CD14-positive monocyte (primary cell): ENCODE measurements at regions not wholly inside any gene's neighbourhood (a gene's known extent, or its start where the extent isn't known, plus 50 kb on each side); places are given as distances from the start of the nearest gene placed in this dataset.

Experiments
- DNase-seq, 3 donors: peaks; one replicate each; pipeline ENCODE4 v3.0.0-alpha.2; 2011 to 2022
- H2AFZ ChIP-seq: 2 replicates; pipeline ENCODE4 v1.6.0; 2012; ENCODE audit warnings: mild to moderate bottlenecking, low read depth, low read length, inconsistent platforms; ENCODE audit not compliant: insufficient read depth, poor library complexity, severe bottlenecking
- H3K27ac ChIP-seq, 2 donors: 1 replicate in 1 of 2; 2 replicates in 1 of 2; pipeline ENCODE4 v1.5.1; 2012 to 2013; ENCODE audit warnings: low read length in 2 of 2, control low read depth in 1 of 2, inconsistent platforms in 1 of 2, low read depth in 1 of 2, mild to moderate bottlenecking in 1 of 2
- H3K27me3 ChIP-seq, 2 donors: one replicate each; pipeline versions ENCODE4 v1.6.0 to v1.6.1; 2011 to 2013; ENCODE audit warnings: low read length in 2 of 2; ENCODE audit not compliant: control insufficient read depth in 2 of 2, insufficient read depth in 2 of 2
- H3K36me3 ChIP-seq, 2 donors: replicated peaks in 1 of 2; 1 replicate in 1 of 2; 2 replicates in 1 of 2; pipeline versions ENCODE4 v1.5.1 to v1.6.1; 2012 to 2013; ENCODE audit warnings: low read length in 2 of 2, control low read depth in 1 of 2, inconsistent platforms in 1 of 2, mild to moderate bottlenecking in 1 of 2; ENCODE audit not compliant: insufficient read depth in 2 of 2, control insufficient read depth in 1 of 2
- H3K4me1 ChIP-seq, 2 donors: 1 replicate in 1 of 2; 2 replicates in 1 of 2; pipeline versions ENCODE4 v1.5.1 to v1.6.1; 2012 to 2013; ENCODE audit warnings: low read length in 2 of 2, control low read depth in 1 of 2, inconsistent platforms in 1 of 2, mild to moderate bottlenecking in 1 of 2, moderate library complexity in 1 of 2; ENCODE audit not compliant: insufficient read depth in 2 of 2, control insufficient read depth in 1 of 2
- H3K4me2 ChIP-seq: replicated peaks from 2 replicates; pipeline ENCODE3; 2012; ENCODE audit warnings: low read length, moderate library complexity, mild to moderate bottlenecking; ENCODE audit not compliant: poor library complexity, severe bottlenecking; ENCODE audit errors: extremely low read depth
- H3K4me3 ChIP-seq, 3 experiments: fragments of 200-600 bp in 1 of 3; sonication (generic) in 1 of 3; replicated peaks in 1 of 3; 1 replicate in 2 of 3; 2 replicates in 1 of 3; pipeline ENCODE4 v1.5.1; 2011 to 2013; ENCODE audit warnings: low read length in 3 of 3, mild to moderate bottlenecking in 3 of 3, control low read depth in 2 of 3, low read depth in 2 of 3, inconsistent platforms in 1 of 3, moderate library complexity in 1 of 3
- H3K79me2 ChIP-seq: 2 replicates; pipeline ENCODE4 v1.6.0; 2012; ENCODE audit warnings: mild to moderate bottlenecking, control low read depth, inconsistent platforms, low read length, moderate library complexity; ENCODE audit not compliant: insufficient read depth
- H3K9ac ChIP-seq: 2 replicates; pipeline ENCODE4 v1.6.0; 2017; ENCODE audit warnings: low read length, mild to moderate bottlenecking; ENCODE audit not compliant: insufficient read depth, poor library complexity, severe bottlenecking
- H3K9me3 ChIP-seq, 2 donors: replicated peaks in 1 of 2; 1 replicate in 1 of 2; 2 replicates in 1 of 2; pipeline versions ENCODE4 v1.5.1 to v1.6.1; 2012 to 2013; ENCODE audit warnings: low read length in 2 of 2, control low read depth in 1 of 2; ENCODE audit not compliant: control insufficient read depth in 1 of 2, insufficient read depth in 1 of 2
- H4K20me1 ChIP-seq: 2 replicates; pipeline ENCODE4 v1.6.0; 2012; ENCODE audit warnings: mild to moderate bottlenecking, low read length, control low read depth, moderate library complexity; ENCODE audit not compliant: insufficient read depth
- H3K27ac Mint-ChIP-seq, 7 donors: one replicate each; pipeline ENCODE4 v1.8.0; 2020; ENCODE audit warnings: mild to moderate bottlenecking in 7 of 7, mixed read lengths in 7 of 7, moderate library complexity in 6 of 7, inconsistent platforms in 2 of 7
- H3K27me3 Mint-ChIP-seq, 3 donors: one replicate each; pipeline ENCODE4 v1.8.0; 2021 to 2022; ENCODE audit warnings: low read depth in 3 of 3, mild to moderate bottlenecking in 3 of 3, mixed read lengths in 3 of 3, moderate library complexity in 3 of 3, inconsistent platforms in 1 of 3
- H3K36me3 Mint-ChIP-seq, 2 donors: one replicate each; pipeline ENCODE4 v1.8.0; 2020; ENCODE audit warnings: mixed read lengths in 2 of 2, inconsistent platforms in 1 of 2, mild to moderate bottlenecking in 1 of 2
- H3K4me1 Mint-ChIP-seq: one replicate; pipeline ENCODE4 v1.8.0; 2020; ENCODE audit warnings: mild to moderate bottlenecking, mixed read lengths
- H3K4me3 Mint-ChIP-seq, 2 donors: one replicate each; pipeline ENCODE4 v1.8.0; 2020; ENCODE audit warnings: mild to moderate bottlenecking in 2 of 2, mixed read lengths in 2 of 2, moderate library complexity in 1 of 2
- H3K9me3 Mint-ChIP-seq, 7 donors: one replicate each; pipeline ENCODE4 v1.8.0; 2020 to 2022; ENCODE audit warnings: mixed read lengths in 7 of 7, mild to moderate bottlenecking in 6 of 7, moderate library complexity in 6 of 7, inconsistent platforms in 2 of 7
- WGBS: methylation state at CpG from one replicate; pipeline ENCODE4 v1.1.5; 2013; ENCODE audit warnings: missing lambda C conversion rate; ENCODE audit not compliant: insufficient coverage; 5-methylcytosine and 5-hydroxymethylcytosine counted together
- intact Hi-C, 2 donors: fragments of 100-400 bp; cut with micrococcal nuclease; formaldehyde crosslinking; loops; one replicate each; pipeline versions ENCODE4 v1.15.0 to v1.15.1; 2023
- TF ChIP-seq, protein P1 (sequence below): fragments of 200-600 bp; IDR thresholded peaks from one replicate; pipeline ENCODE4 v1.8.0; 2022; ENCODE audit warnings: antibody characterized with exemption, mild to moderate bottlenecking

DNA sequence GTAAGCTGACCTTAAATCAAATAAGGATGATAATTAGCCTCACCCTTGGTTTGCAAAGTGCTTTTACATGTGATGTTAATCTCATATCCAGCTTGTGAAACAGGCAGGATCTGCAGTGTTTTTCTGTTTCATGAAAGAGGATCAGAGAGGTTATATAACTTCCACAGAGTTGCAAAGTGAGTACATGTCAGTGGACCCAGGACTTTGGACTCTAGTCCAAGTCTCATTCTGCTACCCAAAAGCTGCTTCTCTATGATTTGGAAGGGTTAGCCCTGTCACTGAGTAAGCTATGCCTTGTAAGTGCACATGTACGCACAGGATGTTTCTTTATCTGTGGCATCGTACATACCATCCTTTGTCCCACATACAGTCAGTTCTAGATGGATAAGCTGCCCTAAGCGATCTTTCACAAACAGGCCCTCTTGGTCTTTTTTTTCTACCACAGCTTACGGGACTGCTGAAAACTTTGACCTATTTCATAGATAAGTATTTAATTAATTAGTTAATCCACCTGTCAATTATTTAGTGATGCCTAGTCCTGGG, 322.9 kb downstream of the TMEM38B start:
- Histone ChIP-seq H3K4me1 (no peaks in the 10 kb centered on the region), H3K27me3 (no peaks in the 10 kb centered on the region), H3K27ac (no peak overlapping the region), H3K4me3 (no peak overlapping the region), H3K4me2 (no peak overlapping the region), H2AFZ (no peak overlapping the region), H3K9ac (no peak overlapping the region), H3K79me2 (no peaks in the 10 kb centered on the region), H3K9me3 (no peaks in the 10 kb centered on the region), H3K36me3 (no peaks in the 10 kb centered on the region), H4K20me1 (no peaks in the 10 kb centered on the region)
- no CpG with 5 or more reads among the region's 4 CpGs for WGBS
- Mint-ChIP-seq H3K9me3 (peaks cover 2 to 5% (median 2%) of the 10 kb centered on the region in 7 donors), H3K27me3 (no peaks in the 10 kb centered on the region), H3K4me3 (no peak overlapping the region), H3K36me3 (no peaks in the 10 kb centered on the region), H3K27ac (no peak overlapping the region), H3K4me1 (no peaks in the 10 kb centered on the region)
- intact Hi-C loops: no loop called here
- TF ChIP-seq, protein P1, sequence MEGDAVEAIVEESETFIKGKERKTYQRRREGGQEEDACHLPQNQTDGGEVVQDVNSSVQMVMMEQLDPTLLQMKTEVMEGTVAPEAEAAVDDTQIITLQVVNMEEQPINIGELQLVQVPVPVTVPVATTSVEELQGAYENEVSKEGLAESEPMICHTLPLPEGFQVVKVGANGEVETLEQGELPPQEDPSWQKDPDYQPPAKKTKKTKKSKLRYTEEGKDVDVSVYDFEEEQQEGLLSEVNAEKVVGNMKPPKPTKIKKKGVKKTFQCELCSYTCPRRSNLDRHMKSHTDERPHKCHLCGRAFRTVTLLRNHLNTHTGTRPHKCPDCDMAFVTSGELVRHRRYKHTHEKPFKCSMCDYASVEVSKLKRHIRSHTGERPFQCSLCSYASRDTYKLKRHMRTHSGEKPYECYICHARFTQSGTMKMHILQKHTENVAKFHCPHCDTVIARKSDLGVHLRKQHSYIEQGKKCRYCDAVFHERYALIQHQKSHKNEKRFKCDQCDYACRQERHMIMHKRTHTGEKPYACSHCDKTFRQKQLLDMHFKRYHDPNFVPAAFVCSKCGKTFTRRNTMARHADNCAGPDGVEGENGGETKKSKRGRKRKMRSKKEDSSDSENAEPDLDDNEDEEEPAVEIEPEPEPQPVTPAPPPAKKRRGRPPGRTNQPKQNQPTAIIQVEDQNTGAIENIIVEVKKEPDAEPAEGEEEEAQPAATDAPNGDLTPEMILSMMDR: no peak
- no peak for DNase-seq

DNA sequence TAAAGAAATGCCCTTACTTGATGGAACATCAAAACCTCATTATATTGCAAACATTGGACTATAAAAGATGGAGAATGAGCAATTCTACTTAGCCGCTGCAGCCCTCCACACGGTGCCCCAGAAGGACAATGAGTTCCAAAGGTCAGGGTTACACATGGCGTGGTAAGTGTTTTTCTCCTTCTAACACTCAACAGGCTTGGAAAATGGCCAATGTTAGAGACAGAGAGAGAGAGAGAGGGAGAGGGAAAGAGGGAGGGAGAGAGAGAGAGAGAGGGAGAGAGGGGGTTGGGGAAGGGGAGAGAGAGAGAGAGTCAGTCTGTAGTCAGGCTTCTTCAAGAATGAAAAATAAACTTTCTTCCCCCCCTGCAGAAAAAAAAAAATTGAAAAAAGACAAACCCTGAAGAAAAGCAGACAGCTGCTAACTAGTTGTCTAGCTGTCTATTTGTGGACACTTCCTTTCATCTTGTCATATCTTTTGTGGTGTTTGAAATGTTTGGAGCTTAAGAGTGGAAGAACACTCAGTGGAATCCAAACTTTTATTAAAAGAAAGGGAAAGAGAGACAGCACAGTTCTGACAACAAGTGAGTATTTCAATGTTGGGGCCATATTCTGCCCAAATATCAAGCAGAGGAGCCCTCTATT, 324.8 kb downstream of the TMEM38B start:
- Histone ChIP-seq H4K20me1 (no peaks in the 10 kb centered on the region), H3K79me2 (no peaks in the 10 kb centered on the region), H2AFZ (no peak overlapping the region), H3K36me3 (no peaks in the 10 kb centered on the region), H3K4me1 (no peaks in the 10 kb centered on the region), H3K27me3 (no peaks in the 10 kb centered on the region), H3K9ac (no peak overlapping the region), H3K27ac (no peak overlapping the region), H3K4me2 (no peak overlapping the region), H3K4me3 (no peak overlapping the region), H3K9me3 (no peaks in the 10 kb centered on the region)
- Mint-ChIP-seq H3K4me1 (no peaks in the 10 kb centered on the region), H3K27ac (no peak overlapping the region), H3K4me3 (no peak overlapping the region), H3K9me3 (peaks cover 0 to 3% (median 2%) of the 10 kb centered on the region in 7 donors), H3K36me3 (no peaks in the 10 kb centered on the region), H3K27me3 (no peaks in the 10 kb centered on the region)
- intact Hi-C loops: no loop called here
- DNase-seq: no peak
- WGBS: no CpG with 5 or more reads among the region's 3 CpGs
- TF ChIP-seq, protein P1: no peak
